ENCODE measurements at regions not wholly inside any gene's neighbourhood (a gene's known extent, or its start where the extent isn't known, plus 50 kb on each side); places are given as distances from the start of the nearest gene placed in this dataset.

GRCh38 chr19:29381353-29382203 is 144.2 kb upstream of the VSTM2B start:
- H3K4me3 ChIP-seq (ENCODE audit: low read length), result no peak overlapping the region
- TF ChIP-seq, protein P1, sequence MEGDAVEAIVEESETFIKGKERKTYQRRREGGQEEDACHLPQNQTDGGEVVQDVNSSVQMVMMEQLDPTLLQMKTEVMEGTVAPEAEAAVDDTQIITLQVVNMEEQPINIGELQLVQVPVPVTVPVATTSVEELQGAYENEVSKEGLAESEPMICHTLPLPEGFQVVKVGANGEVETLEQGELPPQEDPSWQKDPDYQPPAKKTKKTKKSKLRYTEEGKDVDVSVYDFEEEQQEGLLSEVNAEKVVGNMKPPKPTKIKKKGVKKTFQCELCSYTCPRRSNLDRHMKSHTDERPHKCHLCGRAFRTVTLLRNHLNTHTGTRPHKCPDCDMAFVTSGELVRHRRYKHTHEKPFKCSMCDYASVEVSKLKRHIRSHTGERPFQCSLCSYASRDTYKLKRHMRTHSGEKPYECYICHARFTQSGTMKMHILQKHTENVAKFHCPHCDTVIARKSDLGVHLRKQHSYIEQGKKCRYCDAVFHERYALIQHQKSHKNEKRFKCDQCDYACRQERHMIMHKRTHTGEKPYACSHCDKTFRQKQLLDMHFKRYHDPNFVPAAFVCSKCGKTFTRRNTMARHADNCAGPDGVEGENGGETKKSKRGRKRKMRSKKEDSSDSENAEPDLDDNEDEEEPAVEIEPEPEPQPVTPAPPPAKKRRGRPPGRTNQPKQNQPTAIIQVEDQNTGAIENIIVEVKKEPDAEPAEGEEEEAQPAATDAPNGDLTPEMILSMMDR (IDR thresholded peaks at IDR 0.05; ENCODE audit: insufficient read depth, low read depth, low read length, missing control alignments), result no peak
- no peak for DNase-seq (ENCODE audit: low read depth)

GRCh38 chr19:29383696-29384095 is 142.1 kb upstream of the VSTM2B start:
- TF ChIP-seq, protein P1 (IDR thresholded peaks at IDR 0.05; ENCODE audit: insufficient read depth, low read depth, low read length, missing control alignments), result no peak
- H3K4me3 ChIP-seq (ENCODE audit: low read length), result no peak overlapping the region
- no peak for DNase-seq (ENCODE audit: low read depth)

GRCh38 chr19:29384656-29385055 is 141.1 kb upstream of the VSTM2B start:
- DNase-seq (ENCODE audit: low read depth), result no peak
- no peak overlapping the region for H3K4me3 ChIP-seq (ENCODE audit: low read length)
- TF ChIP-seq, protein P1 (IDR thresholded peaks at IDR 0.05; ENCODE audit: insufficient read depth, low read depth, low read length, missing control alignments), result no peak

- H3K4me3 ChIP-seq (ENCODE audit: low read length), result no peak overlapping the region
- TF ChIP-seq, protein P1 (IDR thresholded peaks at IDR 0.05; ENCODE audit: insufficient read depth, low read depth, low read length, missing control alignments), result no peak
- no peak for DNase-seq (ENCODE audit: low read depth)
These were observed 140.5 kb upstream of the VSTM2B start for GRCh38 chr19:29385191-29385795.

DNA sequence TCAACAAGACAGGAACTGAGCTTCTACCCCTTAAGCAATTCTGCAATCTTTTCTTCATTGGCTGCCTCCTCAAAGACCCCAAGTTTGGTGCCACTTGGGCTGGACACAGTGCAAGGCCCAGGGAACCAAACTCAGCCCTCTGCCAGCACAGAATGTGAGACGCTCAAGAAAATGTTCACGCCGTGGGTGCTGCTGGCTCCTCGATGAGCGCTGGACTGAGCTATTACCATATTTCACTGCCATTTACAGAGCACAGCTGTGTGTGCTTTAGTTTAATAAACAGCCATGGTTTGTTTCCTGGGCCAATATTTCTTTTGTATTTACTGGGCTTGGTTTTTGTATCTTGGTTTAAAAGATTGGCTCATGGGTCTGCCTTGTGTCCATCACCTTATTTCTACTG is 138.8 kb upstream of the VSTM2B start:
- TF ChIP-seq, protein P1 (IDR thresholded peaks at IDR 0.05; ENCODE audit: insufficient read depth, low read depth, low read length, missing control alignments), result no peak
- DNase-seq (ENCODE audit: low read depth), result no peak
- no peak overlapping the region for H3K4me3 ChIP-seq (ENCODE audit: low read length)

DNA sequence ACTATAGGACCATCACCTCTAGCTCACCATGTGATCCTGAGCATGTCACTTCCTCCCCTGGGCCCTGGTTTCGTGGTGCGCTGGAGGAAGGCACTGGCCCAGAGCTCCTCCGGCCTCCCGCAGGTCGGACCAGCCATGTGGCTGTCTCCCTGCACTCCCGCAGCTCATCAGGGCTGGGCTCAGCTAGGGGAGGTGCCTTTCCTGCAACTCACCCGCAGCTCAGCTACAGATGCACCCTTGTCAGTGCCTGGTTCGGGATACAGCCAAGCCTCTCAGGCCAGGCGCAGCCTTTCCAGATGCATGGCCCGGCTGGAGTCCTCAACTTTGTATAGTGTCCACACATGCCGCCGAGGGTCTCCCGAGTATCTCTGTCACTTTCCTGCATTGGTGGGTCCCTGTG is 138.2 kb upstream of the VSTM2B start:
- no peak for DNase-seq (ENCODE audit: low read depth)

More for the DNA sequence above, 138.2 kb upstream of the VSTM2B start:
- TF ChIP-seq, protein P1 (IDR thresholded peaks at IDR 0.05; ENCODE audit: insufficient read depth, low read depth, low read length, missing control alignments), result no peak
- H3K4me3 ChIP-seq (ENCODE audit: low read length), result no peak overlapping the region

All from epithelial cell of esophagus (primary cell).